ENCODE measurements at regions not wholly inside any gene's neighbourhood (a gene's known extent, or its start where the extent isn't known, plus 50 kb on each side); places are given as distances from the start of the nearest gene placed in this dataset.

GRCh38 chr19:29442910-29443309, 82.9 kb upstream of the VSTM2B start:
- TF ChIP-seq POLR2A (IDR thresholded peaks at IDR 0.05) = no peak
- TF ChIP-seq POLR2AphosphoS5 (IDR thresholded peaks at IDR 0.05) = no peak
- TF ChIP-seq CTCF (IDR thresholded peaks at IDR 0.05) = no peak
- no peak for TF ChIP-seq EP300 (IDR thresholded peaks at IDR 0.05)
